GM18873 (cell line): ENCODE measurements at regions not wholly inside any gene's neighbourhood (a gene's known extent, or its start where the extent isn't known, plus 50 kb on each side); places are given as distances from the start of the nearest gene placed in this dataset.
"Not testable (repeated sequence)": the region's sequence is repeated elsewhere in the genome, so short reads cannot be mapped to it uniquely, and the experiment has no call there.

Experiments
- ATAC-seq: cut with Tn5 transposase; IDR thresholded peaks from one replicate; pipeline ENCODE4 v1.9.1; 2021; ENCODE audit warnings: mild to moderate bottlenecking, moderate library complexity, moderate number of reproducible peaks; ENCODE audit not compliant: unreplicated experiment, low FRiP score

DNA sequence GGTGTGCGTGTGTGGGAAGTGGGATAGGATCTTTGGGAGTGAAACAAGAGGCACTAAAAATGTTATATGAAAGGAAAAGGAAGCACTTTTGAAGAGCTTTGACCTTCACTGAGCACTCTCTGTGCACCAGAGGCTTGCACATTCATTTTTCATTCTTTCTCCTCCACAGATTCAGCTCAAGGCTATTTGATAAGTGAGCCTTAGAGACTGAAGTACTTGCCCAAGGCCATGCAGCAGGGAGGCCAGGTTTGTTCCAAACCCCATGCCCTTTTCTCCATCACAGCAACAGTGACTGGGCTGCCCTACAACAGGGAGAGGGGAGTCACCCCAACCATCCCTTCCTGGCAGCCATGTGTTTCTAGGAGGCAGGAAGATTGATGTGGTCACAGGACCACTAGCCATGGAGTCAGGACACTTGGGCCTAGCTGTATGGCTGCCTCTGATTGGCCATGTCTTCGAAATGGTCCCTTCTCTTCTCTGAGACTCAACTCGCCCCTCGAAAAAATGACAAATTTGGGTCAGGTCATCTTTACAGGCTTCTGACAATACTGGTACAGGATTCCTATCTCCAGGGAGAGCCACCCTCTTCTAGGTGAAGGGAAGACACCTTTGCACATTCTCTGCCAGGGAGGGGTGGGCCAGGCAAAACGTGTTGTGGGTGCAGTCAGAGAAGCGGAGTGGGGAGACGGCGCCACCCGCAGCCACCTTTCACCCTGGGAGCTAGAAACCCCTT lies 123.5 kb upstream of the MYCN start:
- no peak for ATAC-seq

DNA sequence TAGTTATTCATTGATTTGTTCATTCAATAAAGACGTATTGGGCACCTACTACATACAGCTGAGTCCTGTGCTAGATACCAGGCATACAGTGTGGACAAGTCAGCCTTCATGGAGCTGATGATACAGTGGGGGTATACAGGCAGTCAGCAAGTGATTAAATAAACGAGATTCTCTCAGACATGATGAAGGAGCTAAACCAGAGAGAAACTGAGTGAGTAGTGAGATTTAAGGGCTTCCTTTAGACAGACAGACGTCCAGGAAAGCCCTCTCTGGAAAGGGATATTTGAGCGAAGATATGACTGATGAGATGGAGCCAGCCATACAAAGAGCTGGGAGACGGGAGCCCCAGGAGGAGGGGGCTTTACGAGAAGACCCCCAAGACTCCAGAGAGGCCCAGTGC lies 122.6 kb upstream of the MYCN start:
- ATAC-seq, result no peak

DNA sequence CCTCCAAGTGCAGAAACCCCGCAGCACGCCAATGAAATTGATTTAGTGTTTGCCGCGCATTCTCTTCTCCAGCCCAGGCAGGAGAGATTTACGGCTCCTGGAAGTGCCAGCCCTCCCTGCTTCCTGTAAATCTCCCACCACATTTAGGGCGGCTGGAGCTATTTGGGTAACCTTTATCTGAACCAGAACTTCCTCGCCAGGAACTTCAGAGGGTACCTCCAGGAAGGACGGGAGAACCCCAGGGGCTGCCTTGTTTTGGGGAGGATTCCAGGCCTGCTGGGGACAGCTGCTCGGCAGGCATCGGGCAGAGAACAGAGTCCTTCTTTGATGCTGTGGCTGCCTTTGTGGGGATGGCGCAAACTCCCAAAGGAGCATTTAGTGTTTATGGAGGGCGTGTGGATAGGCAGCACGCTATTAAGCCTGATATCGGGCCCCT lies 122.0 kb upstream of the MYCN start:
- ATAC-seq, result no peak

DNA sequence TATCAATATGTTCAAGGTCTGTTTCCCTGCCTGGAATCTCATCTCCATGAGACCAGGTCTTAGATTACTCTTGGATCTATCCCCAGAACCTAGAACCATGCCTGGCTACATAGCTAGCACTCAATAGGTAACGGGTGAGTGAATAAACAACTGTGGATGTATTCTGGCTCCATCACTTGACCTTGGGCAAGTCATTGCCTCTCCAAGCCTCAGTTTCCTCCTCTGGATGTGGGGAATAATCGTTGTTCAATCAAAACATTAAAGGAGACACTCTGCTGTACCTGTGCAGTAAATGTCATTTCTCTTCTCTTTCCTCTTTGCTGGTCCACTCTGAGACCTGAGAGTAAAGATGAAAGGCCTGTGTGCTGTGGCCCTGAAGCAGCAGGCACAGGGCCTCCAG lies 121.5 kb upstream of the MYCN start:
- ATAC-seq, result no peak

DNA sequence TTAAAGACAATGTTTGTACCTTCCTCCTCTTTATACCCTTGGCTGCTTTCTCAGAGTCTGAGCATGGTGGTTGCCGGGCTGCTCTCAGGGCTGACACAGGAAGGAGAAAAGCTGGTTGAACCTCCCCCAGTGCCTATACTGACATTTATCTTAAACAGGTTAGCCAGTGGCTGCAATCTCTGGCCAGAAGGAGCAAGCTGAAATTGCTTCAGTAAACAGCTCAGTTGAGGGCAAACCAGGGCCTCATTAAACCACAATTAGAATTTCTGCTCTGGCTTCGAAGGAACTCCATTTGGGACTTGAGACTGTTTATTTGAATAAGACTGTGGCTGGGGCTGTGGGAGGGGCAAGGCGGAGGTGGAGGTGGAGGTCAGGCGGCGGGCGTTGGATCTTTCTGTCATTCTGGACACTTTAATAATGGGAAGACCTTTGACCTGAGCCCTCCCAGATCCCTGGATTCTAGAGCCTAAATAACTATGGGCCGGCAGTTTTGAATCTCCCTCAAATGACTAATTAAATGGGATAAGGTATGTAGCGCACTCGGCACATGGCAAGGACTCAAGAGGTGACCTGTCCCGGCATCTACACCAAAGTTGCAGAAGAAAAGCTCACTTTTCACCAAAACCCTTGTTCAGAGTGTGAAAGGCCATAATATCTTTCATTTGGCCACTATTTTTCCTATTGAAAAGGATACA lies 120.6 kb upstream of the MYCN start:
- no peak for ATAC-seq

DNA sequence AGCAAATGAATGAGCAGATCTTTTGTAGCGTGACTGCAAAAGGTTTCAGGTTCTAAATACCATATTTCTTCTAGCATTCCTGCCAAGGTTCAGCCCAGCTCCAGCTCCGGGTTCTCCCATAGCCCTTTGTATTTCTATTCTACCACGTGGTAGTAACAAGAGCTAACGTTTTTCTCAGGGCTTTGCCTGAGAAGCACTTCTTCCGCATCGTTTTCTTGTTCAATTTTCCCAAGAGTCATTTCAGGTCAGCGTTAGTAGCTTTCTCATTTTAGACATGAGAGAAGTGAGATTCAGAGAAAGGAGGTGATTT lies 120.1 kb upstream of the MYCN start:
- no peak for ATAC-seq

DNA sequence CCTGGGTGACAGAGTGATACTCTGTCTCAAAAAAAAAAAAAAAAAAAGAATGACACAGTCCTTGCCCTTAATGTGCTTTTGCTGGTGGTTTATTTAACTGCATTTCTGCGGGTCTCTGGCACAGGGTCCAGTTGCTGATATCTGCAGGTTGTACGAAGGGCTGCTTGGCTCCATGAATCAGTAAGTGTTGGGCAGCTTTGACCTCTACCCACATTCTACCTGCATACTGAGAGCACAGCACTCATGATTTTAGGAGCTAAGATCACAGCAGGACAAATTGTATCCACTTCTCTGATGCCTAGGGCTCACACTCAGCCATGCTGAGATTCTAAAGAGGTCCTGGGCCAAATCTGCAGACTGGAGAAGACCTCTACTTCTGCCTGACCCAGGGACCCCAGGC lies 119.4 kb upstream of the MYCN start:
- no peak for ATAC-seq

DNA sequence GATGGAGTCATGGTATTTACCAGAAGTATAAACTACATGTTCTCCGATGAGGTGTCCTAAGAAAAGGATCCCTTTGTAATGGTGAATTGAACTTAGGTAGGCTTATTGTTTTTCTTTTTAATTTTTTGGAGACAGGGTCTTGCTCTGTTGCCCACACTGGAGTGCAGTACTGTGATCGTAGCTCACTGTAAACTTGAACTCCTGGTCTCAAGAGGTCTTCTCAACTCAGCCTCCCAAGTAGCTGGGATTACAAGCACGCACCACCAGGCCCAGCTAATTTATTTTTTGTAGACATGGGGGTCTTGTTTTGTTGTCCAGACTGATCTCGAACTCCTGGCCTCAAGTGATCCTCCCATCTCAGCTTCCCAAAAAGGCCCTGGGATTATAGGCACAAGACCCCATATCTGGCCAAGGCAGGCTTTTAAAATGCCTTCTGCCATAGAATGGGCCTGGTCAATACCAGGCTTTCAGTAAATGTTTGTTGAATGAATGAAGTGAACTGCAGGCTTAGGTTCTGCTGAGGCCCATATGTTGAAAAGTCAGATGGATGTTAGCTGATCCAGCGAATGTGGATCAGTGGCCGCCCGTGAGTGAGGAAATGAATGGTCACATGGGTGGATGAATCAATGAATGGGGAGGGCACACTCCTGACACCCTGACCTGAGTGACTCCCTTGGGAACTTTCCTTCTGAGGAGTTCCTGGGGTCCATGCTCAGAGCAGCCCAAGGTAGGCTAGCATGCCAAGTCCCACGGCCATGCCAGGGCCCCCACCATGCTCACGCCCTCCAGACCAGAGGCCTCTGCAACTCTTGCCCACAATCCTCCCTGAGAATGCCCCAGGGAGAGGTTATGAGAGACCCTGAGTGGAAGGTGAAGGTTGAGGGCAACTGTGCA lies 118.0 kb upstream of the MYCN start:
- no peak for ATAC-seq

DNA sequence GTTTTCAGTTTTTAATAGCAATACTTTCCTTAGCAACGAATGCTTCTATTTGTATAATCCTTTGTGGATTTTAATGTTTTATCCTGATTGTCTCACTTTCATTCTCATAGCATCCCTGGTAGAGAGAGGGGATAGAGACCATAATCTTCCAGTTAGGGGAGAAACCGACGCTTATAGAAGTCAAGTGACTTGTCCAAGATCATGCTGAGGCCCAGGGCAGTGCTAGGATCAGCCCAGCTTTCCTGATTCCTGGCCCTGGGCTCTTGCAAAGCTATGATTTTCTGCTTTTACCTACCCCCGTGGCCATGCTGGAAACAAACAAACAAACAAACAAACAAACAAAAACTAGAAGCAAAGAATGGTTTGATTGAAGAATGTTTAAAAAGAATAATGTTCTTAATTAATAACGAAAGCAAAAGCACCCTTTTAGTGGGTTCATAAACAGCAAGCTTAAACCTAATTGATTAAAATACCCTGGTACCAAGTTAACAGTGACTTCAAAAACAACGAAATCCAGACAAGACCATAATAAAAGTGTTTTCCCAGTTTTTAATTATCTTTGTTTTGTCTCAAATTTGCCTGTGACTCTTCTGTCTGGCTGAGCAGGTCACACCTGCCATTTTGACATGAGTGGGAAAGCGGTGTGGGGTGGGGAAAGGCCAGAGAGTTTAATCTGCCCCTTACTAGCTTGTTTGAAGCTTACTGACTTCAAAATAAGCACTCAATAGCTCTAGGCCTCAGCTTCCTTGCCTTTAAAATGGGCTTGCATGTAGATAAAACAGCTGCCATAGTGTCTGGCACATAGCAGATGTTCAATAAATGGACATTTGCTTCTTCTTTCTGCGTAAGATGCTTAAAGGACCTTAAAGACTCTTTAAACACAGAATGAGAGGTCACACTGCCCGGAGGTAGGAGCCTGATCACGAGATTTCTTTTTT lies 116.6 kb upstream of the MYCN start:
- ATAC-seq, result no peak

DNA sequence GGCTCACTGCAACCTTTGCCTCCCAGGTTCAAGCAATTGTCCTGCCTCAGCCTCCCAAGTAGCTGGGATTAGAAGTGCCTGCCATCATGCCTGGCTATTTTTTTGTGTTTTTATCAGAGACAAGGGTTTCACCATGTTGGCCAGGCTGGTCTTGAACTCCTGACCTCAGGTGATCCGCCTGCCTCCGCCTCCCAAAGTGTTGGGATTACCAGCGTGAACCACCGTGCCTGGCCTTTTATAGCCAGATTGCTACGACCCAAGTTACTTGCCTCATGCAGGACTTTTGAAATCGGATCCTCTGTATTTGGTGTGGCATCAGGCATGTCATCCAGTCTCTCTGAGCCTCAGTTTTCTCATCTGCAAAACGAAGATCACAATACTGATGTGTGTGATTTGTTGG lies 115.9 kb upstream of the MYCN start:
- ATAC-seq, result not testable (repeated sequence)

DNA sequence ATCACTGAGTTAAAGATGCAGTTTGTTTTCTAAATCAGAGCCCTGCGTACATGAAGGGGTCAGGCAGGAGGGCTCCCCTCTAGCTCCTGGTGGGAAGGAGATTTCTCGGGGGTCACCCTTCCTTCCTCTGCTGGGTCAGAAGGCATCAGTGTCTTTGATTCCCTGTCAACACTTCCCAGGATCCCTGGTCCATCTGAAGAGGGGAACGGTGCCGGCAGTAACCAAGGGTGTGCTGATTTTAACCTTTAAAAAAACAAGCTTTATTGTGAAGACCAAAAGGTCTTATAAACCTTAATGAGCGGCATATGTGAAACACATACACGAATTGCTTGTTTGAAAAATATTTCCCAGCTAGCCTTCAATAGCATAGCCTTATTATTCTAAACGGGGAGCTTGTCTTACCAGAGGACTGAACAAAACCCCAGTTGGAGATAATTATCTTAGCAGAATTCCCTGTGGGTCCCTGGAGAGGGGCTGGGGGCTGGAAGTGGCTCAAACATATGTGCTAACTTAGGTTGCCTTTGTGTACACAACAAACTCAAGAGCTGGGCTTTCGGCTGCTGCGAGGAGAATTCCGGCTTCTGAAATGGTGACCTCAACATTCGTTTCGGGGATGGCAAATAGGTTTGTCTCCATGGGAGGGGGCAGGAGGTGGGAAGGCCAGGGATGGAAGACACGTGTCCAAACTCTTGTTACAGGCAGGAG lies 114.9 kb upstream of the MYCN start:
- no peak for ATAC-seq

DNA sequence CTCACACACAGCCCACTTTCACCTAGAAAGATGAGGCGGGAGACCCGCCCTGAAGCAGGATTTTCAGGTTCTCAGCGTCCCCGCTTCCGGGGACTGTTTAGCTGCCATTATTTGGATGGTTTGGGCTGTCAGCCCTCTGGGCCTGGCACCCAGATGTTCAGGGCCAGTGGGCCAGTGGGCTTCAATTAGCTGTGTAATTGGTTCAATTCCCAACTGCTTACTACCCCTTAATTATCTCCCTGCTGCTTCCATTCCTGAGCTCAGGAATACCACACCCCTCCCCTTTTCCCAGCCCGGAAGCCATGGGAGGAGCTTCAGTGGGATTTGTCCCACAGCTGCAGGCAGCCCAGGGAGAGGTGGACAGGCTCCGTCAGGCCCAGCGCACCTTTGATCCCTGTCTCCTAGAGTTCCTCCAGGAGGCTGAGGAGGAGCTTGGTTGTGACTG lies 114.1 kb upstream of the MYCN start:
- no peak for ATAC-seq

DNA sequence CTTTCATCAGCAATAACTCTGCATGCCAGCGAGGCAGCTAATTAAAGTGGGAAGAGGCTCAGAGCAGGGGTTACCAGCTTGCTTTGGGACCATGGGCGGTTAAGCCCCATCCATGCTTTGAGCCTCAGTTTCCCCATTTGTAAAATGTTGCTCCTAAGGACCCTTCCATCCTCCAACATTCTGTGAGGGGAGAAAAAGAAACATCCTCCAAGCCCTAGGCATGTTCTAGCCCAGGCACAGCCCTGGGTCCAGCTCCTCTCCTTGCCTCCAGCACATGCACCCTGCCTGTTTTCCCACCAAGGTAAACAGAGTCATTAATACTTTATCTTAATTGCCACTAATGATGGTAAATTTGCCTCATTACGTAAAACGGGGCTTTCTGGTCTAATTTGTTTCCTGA lies 113.3 kb upstream of the MYCN start:
- ATAC-seq, result no peak

DNA sequence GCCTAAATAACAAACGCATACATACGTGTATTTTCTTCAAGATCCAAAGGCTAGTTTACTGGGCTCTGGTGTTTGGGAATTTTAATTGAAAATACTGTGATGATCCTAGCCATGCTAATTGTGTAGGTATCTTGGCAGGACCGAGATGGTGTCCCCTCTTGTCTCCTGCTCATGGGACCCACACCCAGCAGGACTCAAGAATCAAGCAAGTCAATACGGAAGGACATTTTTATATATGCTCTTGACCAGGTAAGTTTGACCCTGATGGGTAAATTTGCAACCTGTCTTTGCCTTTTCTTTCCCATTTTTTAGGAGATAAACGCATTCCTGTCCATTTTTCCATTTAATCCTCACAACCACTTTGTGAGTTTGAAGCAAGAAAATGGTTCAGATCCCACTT lies 111.8 kb upstream of the MYCN start:
- ATAC-seq, result no peak

DNA sequence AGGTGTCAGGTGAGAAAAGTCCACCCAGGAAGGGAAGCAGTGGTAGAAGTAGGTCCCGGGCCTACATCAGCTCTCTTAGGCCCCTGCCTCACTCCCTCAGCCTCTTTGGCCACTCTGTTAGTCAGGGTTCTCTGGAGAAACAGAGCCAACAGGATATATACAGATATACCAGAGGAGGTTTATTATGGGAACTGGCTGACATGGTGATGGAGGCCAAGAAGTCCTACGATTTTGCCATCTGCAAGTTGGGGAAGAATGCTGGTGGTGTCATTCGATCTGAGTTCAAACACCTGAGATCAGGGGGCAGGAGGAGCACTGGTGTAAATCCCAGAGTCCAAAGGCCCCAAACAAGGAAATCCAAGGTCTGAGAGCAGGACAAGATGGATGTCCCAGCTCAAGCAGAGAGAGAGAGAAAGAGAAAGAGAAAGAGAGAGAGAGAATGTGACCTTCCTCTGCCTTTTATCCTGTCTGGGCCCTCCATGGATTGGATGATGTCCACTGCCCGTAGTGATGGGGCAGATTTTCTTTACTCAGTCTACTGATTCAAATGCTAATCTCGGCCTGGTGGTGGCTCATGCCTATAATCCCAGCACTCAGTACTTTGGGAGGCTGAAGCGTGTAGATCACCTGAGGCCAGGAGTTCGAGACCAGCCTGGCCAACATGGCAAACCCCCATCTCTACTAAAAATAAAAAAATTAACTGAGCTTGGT lies 111.1 kb upstream of the MYCN start:
- no peak for ATAC-seq

DNA sequence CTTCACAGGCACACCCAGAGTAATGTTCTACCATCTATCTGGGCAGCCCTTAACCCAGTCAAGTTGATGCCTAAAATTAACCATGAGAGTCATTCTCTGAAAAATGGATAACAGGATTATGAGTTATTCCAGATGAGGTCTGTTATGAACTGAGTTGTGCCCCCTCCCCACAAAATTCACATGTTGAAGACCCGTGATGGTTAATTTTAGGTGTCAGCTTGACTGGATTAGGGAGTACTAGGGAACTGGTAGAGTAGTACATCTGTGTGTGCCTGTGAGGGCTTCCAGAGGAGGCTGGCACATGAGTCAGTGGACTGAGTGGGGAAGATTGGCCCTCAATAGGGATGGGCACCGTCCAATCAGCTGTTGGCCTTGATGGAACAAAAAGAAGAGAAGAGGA lies 110.4 kb upstream of the MYCN start:
- no peak for ATAC-seq

DNA sequence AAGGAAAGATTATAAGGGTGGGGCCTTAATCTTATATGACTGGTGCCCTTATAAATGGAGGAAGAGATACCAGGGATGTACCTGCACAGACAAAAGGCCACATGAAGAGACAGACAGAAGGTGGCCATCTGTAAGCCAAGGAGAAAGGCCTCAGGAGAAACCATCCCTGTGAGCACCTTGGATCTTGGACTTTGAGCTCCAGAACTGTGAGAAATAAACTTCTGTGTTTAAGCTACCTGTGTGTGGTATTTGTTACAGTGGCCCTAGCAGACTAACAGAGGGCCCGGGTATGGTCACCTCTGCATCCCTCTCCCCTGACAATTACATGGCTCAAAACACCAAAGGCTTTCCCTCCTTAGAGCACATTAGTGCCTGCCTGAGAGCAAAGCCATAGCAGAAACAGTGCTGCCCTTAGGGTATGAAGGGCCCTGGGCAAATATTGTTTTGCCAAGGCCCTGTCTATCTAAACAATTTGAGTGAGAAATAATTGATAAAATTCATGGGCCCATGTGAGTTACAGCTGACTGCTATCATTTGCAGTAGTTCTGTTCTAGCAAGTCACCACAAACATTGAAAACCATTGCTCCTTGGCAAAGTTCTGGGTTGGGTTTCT lies 109.3 kb upstream of the MYCN start:
- ATAC-seq, result no peak

DNA sequence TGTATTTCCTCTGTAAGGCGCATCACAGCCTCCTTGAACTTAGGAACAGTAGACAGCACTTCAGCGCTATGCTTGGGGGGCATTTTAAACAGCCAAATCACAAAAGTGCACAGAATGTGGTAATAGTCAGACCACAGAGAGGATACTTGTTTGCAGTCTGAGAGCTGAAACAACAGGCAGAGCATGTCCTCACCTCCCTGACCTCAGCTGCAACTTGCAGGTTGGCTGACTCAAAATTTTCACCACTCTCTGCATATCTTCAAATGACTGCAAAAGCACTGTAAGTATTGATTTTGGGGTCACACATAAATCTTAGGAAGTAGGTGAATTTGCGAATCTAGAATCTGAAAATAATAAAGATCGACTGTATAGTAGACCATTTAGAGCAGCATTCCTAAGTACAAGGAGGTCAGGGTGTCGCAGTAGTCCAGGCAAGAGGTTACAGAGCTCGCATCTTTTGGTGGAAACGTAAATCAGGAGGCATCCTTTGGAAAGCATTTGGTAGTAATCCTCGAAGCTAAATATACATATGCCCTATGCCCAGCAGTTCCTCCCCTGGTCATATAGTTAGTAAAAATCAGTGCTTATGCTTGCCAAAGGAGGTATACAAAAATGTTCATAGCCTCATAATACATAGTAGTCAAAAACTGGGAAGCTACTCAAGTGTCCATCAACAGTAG lies 108.2 kb upstream of the MYCN start:
- no peak for ATAC-seq
